ENCODE measurements at regions not wholly inside any gene's neighbourhood (a gene's known extent, or its start where the extent isn't known, plus 50 kb on each side); places are given as distances from the start of the nearest gene placed in this dataset.
"Not testable (repeated sequence)": the region's sequence is repeated elsewhere in the genome, so short reads cannot be mapped to it uniquely, and the experiment has no call there.

GRCh38 chr14:40074169-40074568 is 641.9 kb upstream of the FBXO33 start:
- no peaks in the 10 kb centered on the region for H3K36me3 ChIP-seq (ENCODE audit: control insufficient read depth, insufficient read depth, low read length, severe bottlenecking)
- peaks cover 13% of the 10 kb centered on the region for H3K4me1 ChIP-seq (ENCODE audit: control insufficient read depth, insufficient read depth, low read length)
- peaks cover 13% of the 10 kb centered on the region for H3K9me3 ChIP-seq (ENCODE audit: control insufficient read depth, low read length)
- no peaks in the 10 kb centered on the region for H3K27me3 ChIP-seq (replicated peaks; ENCODE audit: control insufficient read depth, insufficient read depth, low read length)
- H3K9ac ChIP-seq (ENCODE audit: low read length) = no peak overlapping the region
- no peak overlapping the region for H3K4me3 ChIP-seq (ENCODE audit: low read length)
- DNase-seq (ENCODE audit: low read depth) = no peak

GRCh38 chr14:40072175-40072574 is 639.9 kb upstream of the FBXO33 start:
- Histone ChIP-seq H3K4me1 (ENCODE audit: control insufficient read depth, insufficient read depth, low read length) (peaks cover 13% of the 10 kb centered on the region), H3K9ac (ENCODE audit: low read length) (no peak overlapping the region), H3K9me3 (ENCODE audit: control insufficient read depth, low read length) (peaks cover 13% of the 10 kb centered on the region), H3K27me3 (replicated peaks; ENCODE audit: control insufficient read depth, insufficient read depth, low read length) (no peaks in the 10 kb centered on the region), H3K4me3 (ENCODE audit: low read length) (no peak overlapping the region), H3K36me3 (ENCODE audit: control insufficient read depth, insufficient read depth, low read length, severe bottlenecking) (no peaks in the 10 kb centered on the region)
- no peak for DNase-seq (ENCODE audit: low read depth)

- Histone ChIP-seq H3K4me3 (ENCODE audit: low read length) (no peak overlapping the region), H3K36me3 (ENCODE audit: control insufficient read depth, insufficient read depth, low read length, severe bottlenecking) (no peaks in the 10 kb centered on the region), H3K9me3 (ENCODE audit: control insufficient read depth, low read length) (peaks cover 4% of the 10 kb centered on the region), H3K4me1 (ENCODE audit: control insufficient read depth, insufficient read depth, low read length) (no peaks in the 10 kb centered on the region), H3K27me3 (replicated peaks; ENCODE audit: control insufficient read depth, insufficient read depth, low read length) (no peaks in the 10 kb centered on the region), H3K9ac (ENCODE audit: low read length) (no peak overlapping the region)
- no peak for DNase-seq (ENCODE audit: low read depth)
Measured at GRCh38 chr14:40058901-40059897, 627.0 kb upstream of the FBXO33 start.

GRCh38 chr14:40053416-40053815 is 621.2 kb upstream of the FBXO33 start:
- H3K9me3 ChIP-seq (ENCODE audit: control insufficient read depth, low read length) = no peaks in the 10 kb centered on the region
- H3K27me3 ChIP-seq (replicated peaks; ENCODE audit: control insufficient read depth, insufficient read depth, low read length) = no peaks in the 10 kb centered on the region
- no peak for DNase-seq (ENCODE audit: low read depth)
- no peak overlapping the region for H3K4me3 ChIP-seq (ENCODE audit: low read length)
- no peak overlapping the region for H3K9ac ChIP-seq (ENCODE audit: low read length)
- no peaks in the 10 kb centered on the region for H3K36me3 ChIP-seq (ENCODE audit: control insufficient read depth, insufficient read depth, low read length, severe bottlenecking)
- H3K4me1 ChIP-seq (ENCODE audit: control insufficient read depth, insufficient read depth, low read length) = no peaks in the 10 kb centered on the region

GRCh38 chr14:40028991-40029390 is 596.8 kb upstream of the FBXO33 start:
- Histone ChIP-seq H3K9ac (ENCODE audit: low read length) (no peak overlapping the region), H3K36me3 (ENCODE audit: control insufficient read depth, insufficient read depth, low read length, severe bottlenecking) (no peaks in the 10 kb centered on the region), H3K27me3 (replicated peaks; ENCODE audit: control insufficient read depth, insufficient read depth, low read length) (no peaks in the 10 kb centered on the region), H3K4me3 (ENCODE audit: low read length) (no peak overlapping the region), H3K4me1 (ENCODE audit: control insufficient read depth, insufficient read depth, low read length) (no peaks in the 10 kb centered on the region), H3K9me3 (ENCODE audit: control insufficient read depth, low read length) (no peaks in the 10 kb centered on the region)
- DNase-seq (ENCODE audit: low read depth) = no peak

GRCh38 chr14:40025101-40025500 is 592.9 kb upstream of the FBXO33 start:
- peaks cover 11% of the 10 kb centered on the region for H3K4me1 ChIP-seq (ENCODE audit: control insufficient read depth, insufficient read depth, low read length)

GRCh38 chr14:40010961-40011360 is 578.7 kb upstream of the FBXO33 start:
- Histone ChIP-seq H3K36me3 (ENCODE audit: control insufficient read depth, insufficient read depth, low read length, severe bottlenecking) (no peaks in the 10 kb centered on the region), H3K9ac (ENCODE audit: low read length) (no peak overlapping the region), H3K4me1 (ENCODE audit: control insufficient read depth, insufficient read depth, low read length) (peaks cover 4% of the 10 kb centered on the region), H3K9me3 (ENCODE audit: control insufficient read depth, low read length) (no peaks in the 10 kb centered on the region), H3K4me3 (ENCODE audit: low read length) (no peak overlapping the region), H3K27me3 (replicated peaks; ENCODE audit: control insufficient read depth, insufficient read depth, low read length) (no peaks in the 10 kb centered on the region)
- DNase-seq (ENCODE audit: low read depth) = no peak

More at GRCh38 chr14:40025101-40025500, 592.9 kb upstream of the FBXO33 start:
- Histone ChIP-seq H3K9me3 (ENCODE audit: control insufficient read depth, low read length) (no peaks in the 10 kb centered on the region), H3K4me3 (ENCODE audit: low read length) (no peak overlapping the region), H3K9ac (ENCODE audit: low read length) (no peak overlapping the region), H3K27me3 (replicated peaks; ENCODE audit: control insufficient read depth, insufficient read depth, low read length) (no peaks in the 10 kb centered on the region), H3K36me3 (ENCODE audit: control insufficient read depth, insufficient read depth, low read length, severe bottlenecking) (no peaks in the 10 kb centered on the region)
- no peak for DNase-seq (ENCODE audit: low read depth)

- no peak overlapping the region for H3K9ac ChIP-seq (ENCODE audit: low read length)
- H3K9me3 ChIP-seq (ENCODE audit: control insufficient read depth, low read length) = no peaks in the 10 kb centered on the region
- DNase-seq (ENCODE audit: low read depth) = no peak
- no peak overlapping the region for H3K4me3 ChIP-seq (ENCODE audit: low read length)
- no peaks in the 10 kb centered on the region for H3K36me3 ChIP-seq (ENCODE audit: control insufficient read depth, insufficient read depth, low read length, severe bottlenecking)
- no peaks in the 10 kb centered on the region for H3K27me3 ChIP-seq (replicated peaks; ENCODE audit: control insufficient read depth, insufficient read depth, low read length)
- peaks cover 4% of the 10 kb centered on the region for H3K4me1 ChIP-seq (ENCODE audit: control insufficient read depth, insufficient read depth, low read length)
Measured at GRCh38 chr14:40009771-40010170, 577.5 kb upstream of the FBXO33 start.

GRCh38 chr14:40008345-40008744 is 576.1 kb upstream of the FBXO33 start:
- not testable (repeated sequence) for H3K4me1 ChIP-seq (ENCODE audit: control insufficient read depth, insufficient read depth, low read length); H3K36me3 ChIP-seq (ENCODE audit: control insufficient read depth, insufficient read depth, low read length, severe bottlenecking); H3K4me3 ChIP-seq (ENCODE audit: low read length); H3K9me3 ChIP-seq (ENCODE audit: control insufficient read depth, low read length); H3K9ac ChIP-seq (ENCODE audit: low read length); DNase-seq (ENCODE audit: low read depth); H3K27me3 ChIP-seq (replicated peaks; ENCODE audit: control insufficient read depth, insufficient read depth, low read length)

GRCh38 chr14:40004871-40005500 is 572.8 kb upstream of the FBXO33 start:
- no peak overlapping the region for H3K9ac ChIP-seq (ENCODE audit: low read length)
- no peaks in the 10 kb centered on the region for H3K4me1 ChIP-seq (ENCODE audit: control insufficient read depth, insufficient read depth, low read length)
- H3K4me3 ChIP-seq (ENCODE audit: low read length) = no peak overlapping the region
- H3K36me3 ChIP-seq (ENCODE audit: control insufficient read depth, insufficient read depth, low read length, severe bottlenecking) = no peaks in the 10 kb centered on the region
- no peaks in the 10 kb centered on the region for H3K9me3 ChIP-seq (ENCODE audit: control insufficient read depth, low read length)
- no peaks in the 10 kb centered on the region for H3K27me3 ChIP-seq (replicated peaks; ENCODE audit: control insufficient read depth, insufficient read depth, low read length)
- no peak for DNase-seq (ENCODE audit: low read depth)

- Histone ChIP-seq H3K9me3 (ENCODE audit: control insufficient read depth, low read length) (no peaks in the 10 kb centered on the region), H3K4me3 (ENCODE audit: low read length) (no peak overlapping the region), H3K36me3 (ENCODE audit: control insufficient read depth, insufficient read depth, low read length, severe bottlenecking) (no peaks in the 10 kb centered on the region), H3K4me1 (ENCODE audit: control insufficient read depth, insufficient read depth, low read length) (no peaks in the 10 kb centered on the region), H3K9ac (ENCODE audit: low read length) (no peak overlapping the region), H3K27me3 (replicated peaks; ENCODE audit: control insufficient read depth, insufficient read depth, low read length) (no peaks in the 10 kb centered on the region)
- DNase-seq (ENCODE audit: low read depth) = no peak
Measured at GRCh38 chr14:40003773-40004172, 571.5 kb upstream of the FBXO33 start.

Data from adipocyte (in vitro differentiated cells).